ENCODE measurements at regions not wholly inside any gene's neighbourhood (a gene's known extent, or its start where the extent isn't known, plus 50 kb on each side); places are given as distances from the start of the nearest gene placed in this dataset.

- TF ChIP-seq CTCF (IDR thresholded peaks at IDR 0.05): no peak
- Histone ChIP-seq H3K4me3 (no peak overlapping the region), H3K27ac (no peak overlapping the region), H3K4me1 (no peaks in the 10 kb centered on the region), H3K36me3 (no peaks in the 10 kb centered on the region), H3K27me3 (no peaks in the 10 kb centered on the region), H3K9me3 (no peaks in the 10 kb centered on the region)
- no peak for DNase-seq (ENCODE audit: low spot score)
These were observed 526.9 kb upstream of the ID2 start for GRCh38 chr2:8154936-8155335.

- Histone ChIP-seq H3K4me3 (no peak overlapping the region), H3K4me1 (no peaks in the 10 kb centered on the region), H3K36me3 (no peaks in the 10 kb centered on the region), H3K9me3 (no peaks in the 10 kb centered on the region), H3K27ac (no peak overlapping the region), H3K27me3 (no peaks in the 10 kb centered on the region)
- no peak for TF ChIP-seq CTCF (IDR thresholded peaks at IDR 0.05)
- no peak for DNase-seq (ENCODE audit: low spot score)
These were observed 524.0 kb upstream of the ID2 start for GRCh38 chr2:8157621-8158430.

GRCh38 chr2:8158711-8159110 lies 523.1 kb upstream of the ID2 start:
- no peaks in the 10 kb centered on the region for H3K9me3 ChIP-seq
- H3K27ac ChIP-seq: no peak overlapping the region
- H3K27me3 ChIP-seq: no peaks in the 10 kb centered on the region
- H3K4me1 ChIP-seq: no peaks in the 10 kb centered on the region
- DNase-seq (ENCODE audit: low spot score): no peak
- H3K36me3 ChIP-seq: no peaks in the 10 kb centered on the region
- no peak overlapping the region for H3K4me3 ChIP-seq
- TF ChIP-seq CTCF (IDR thresholded peaks at IDR 0.05): no peak

- Histone ChIP-seq H3K27ac (no peak overlapping the region), H3K27me3 (no peaks in the 10 kb centered on the region)
- DNase-seq (ENCODE audit: low spot score): no peak
These were observed 522.5 kb upstream of the ID2 start for GRCh38 chr2:8159211-8159965.

GRCh38 chr2:8159966-8160603 lies 521.8 kb upstream of the ID2 start:
- H3K27ac ChIP-seq: no peak overlapping the region
- DNase-seq (ENCODE audit: low spot score): no peak
- no peaks in the 10 kb centered on the region for H3K36me3 ChIP-seq
- no peak for TF ChIP-seq CTCF (IDR thresholded peaks at IDR 0.05)
- H3K4me1 ChIP-seq: no peaks in the 10 kb centered on the region
- H3K27me3 ChIP-seq: no peaks in the 10 kb centered on the region
- H3K9me3 ChIP-seq: no peaks in the 10 kb centered on the region
- no peak overlapping the region for H3K4me3 ChIP-seq

More at GRCh38 chr2:8159211-8159965, 522.5 kb upstream of the ID2 start:
- TF ChIP-seq CTCF (IDR thresholded peaks at IDR 0.05): no peak
- Histone ChIP-seq H3K4me3 (no peak overlapping the region), H3K4me1 (no peaks in the 10 kb centered on the region), H3K9me3 (no peaks in the 10 kb centered on the region), H3K36me3 (no peaks in the 10 kb centered on the region)

Data from right atrium auricular region (tissue), 2 donors.